A549 (cell line): ENCODE measurements at regions not wholly inside any gene's neighbourhood (a gene's known extent, or its start where the extent isn't known, plus 50 kb on each side); places are given as distances from the start of the nearest gene placed in this dataset.

ENCODE experiments used
- ATAC-seq, 2 experiments: fragments of 200-7000 bp in 1 of 2; fragments of >200 bp in 1 of 2; cut with Nextera tagmentation in 1 of 2; cut with Tn5 transposase in 1 of 2; 3 replicates each; pipeline versions ENCODE4 v1.8.0 to v1.9.1; 2018 to 2020; ENCODE audit warnings: mild to moderate bottlenecking in 1 of 2, moderate library complexity in 1 of 2
- CTCF ChIA-PET: fragments of 300-600 bp; sonication (Branson Sonifier 250); formaldehyde crosslinking; extraction: SDS; loops from one replicate; lab custom pipeline; 2021; ENCODE audit warnings: antibody characterized with exemption, inconsistent platforms; lab: Yijun Ruan, JAX
- POLR2A ChIA-PET: fragments of 350-600 bp; formaldehyde crosslinking; extraction: SDS; loops from one replicate; lab custom pipeline; 2021; ENCODE audit warnings: antibody characterized with exemption, inconsistent platforms; lab: Yijun Ruan, JAX
- DNase-seq, 2 experiments: peaks; one replicate each; pipeline versions ENCODE4 v3.0.0 to v3.0.0-alpha.2; 2011 to 2016; ENCODE audit warnings: low read depth in 1 of 2, low spot score in 1 of 2
- FAIRE-seq: peaks from 2 replicates; lab custom pipeline; 2011; peaks lifted over from hg19 to GRCh38; lab: Jason Lieb, UNC
- H3K27ac ChIP-seq, 2 experiments: fragments of >200 bp; sonication (Bioruptor Twin); formaldehyde crosslinking; 3 replicates each; pipeline ENCODE4 v1.5.1; 2016 to 2017
- H3K4me1 ChIP-seq: fragments of >200 bp; sonication (Bioruptor Twin); formaldehyde crosslinking; 3 replicates; pipeline ENCODE4 v1.6.1; 2016
- H3K4me2 ChIP-seq: fragments of >200 bp; sonication (Bioruptor Twin); formaldehyde crosslinking; 3 replicates; pipeline ENCODE4 v1.6.1; 2016
- H3K4me3 ChIP-seq: fragments of >200 bp; sonication (Bioruptor Twin); formaldehyde crosslinking; 3 replicates; pipeline ENCODE4 v1.5.1; 2016
- H3K9me3 ChIP-seq: fragments of >200 bp; sonication (Bioruptor Twin); formaldehyde crosslinking; 3 replicates; pipeline ENCODE4 v1.6.1; 2016
- ATOH8 ChIP-seq: fragments of 250-450 bp; sonication (Bioruptor Pico); IDR thresholded peaks from 2 replicates; pipeline ENCODE4 v1.5.0; 2020; ENCODE audit warnings: low read depth, mild to moderate bottlenecking, moderate library complexity
- CBX8 ChIP-seq: fragments of 200-600 bp; sonication (generic); IDR thresholded peaks from 2 replicates; pipeline ENCODE4 v1.6.1; 2016
- EHF ChIP-seq: fragments of 250-450 bp; sonication (Bioruptor Pico); IDR thresholded peaks from 2 replicates; pipeline ENCODE4 v1.5.0; 2020; ENCODE audit warnings: mild to moderate bottlenecking
- MAFK ChIP-seq: fragments of 450-650 bp; IDR thresholded peaks from 2 replicates; pipeline ENCODE4 v1.6.1; 2014; ENCODE audit not compliant: partially characterized antibody
- MAZ ChIP-seq: fragments of 150-350 bp; IDR thresholded peaks from 2 replicates; pipeline ENCODE4 v1.6.1; 2014; ENCODE audit warnings: antibody characterized with exemption, low read depth, low read length, borderline replicate concordance
- POLR2A ChIP-seq: IDR thresholded peaks from 2 replicates; pipeline ENCODE4 v1.6.1; 2012; ENCODE audit warnings: mild to moderate bottlenecking, low read length
- RNF2 ChIP-seq: fragments of 200-600 bp; sonication (generic); IDR thresholded peaks from 2 replicates; pipeline ENCODE4 v1.6.1; 2016; ENCODE audit warnings: low read depth, mild to moderate bottlenecking, antibody characterized with exemption, moderate library complexity, borderline replicate concordance
- TFCP2L1 ChIP-seq: fragments of 250-450 bp; sonication (Bioruptor Pico); IDR thresholded peaks from 2 replicates; pipeline ENCODE4 v1.5.0; 2021; ENCODE audit warnings: mild to moderate bottlenecking
- ZFP36 ChIP-seq: fragments of 450-650 bp; IDR thresholded peaks from 2 replicates; pipeline ENCODE4 v1.6.1; 2014; ENCODE audit warnings: borderline replicate concordance; ENCODE audit not compliant: partially characterized antibody
- WGBS: methylation state at CpG from one replicate; pipeline ENCODE4 v1.1.6; 2017; ENCODE audit errors: missing lambda C conversion rate; 5-methylcytosine and 5-hydroxymethylcytosine counted together

GRCh38 chr21:29481081-29481480, 182.4 kb downstream of the BACH1 start:
- Histone ChIP-seq H3K4me1 (no peaks in the 10 kb centered on the region), H3K27ac (no peak overlapping the region), H3K4me2 (no peak overlapping the region), H3K9me3 (no peaks in the 10 kb centered on the region), H3K4me3 (no peak overlapping the region)
- ATAC-seq (no peak), DNase-seq (no peak), FAIRE-seq (no peak)
- ChIA-PET POLR2A (no interaction called here), CTCF (no interaction called here)
- WGBS = 73% methylated on average over 5 of the region's 5 CpGs
- TF ChIP-seq CBX8 = no peak
- TF ChIP-seq ZFP36 = no peak
- TF ChIP-seq POLR2A = no peak
- TF ChIP-seq MAFK = no peak
- no peak for TF ChIP-seq EHF

DNA sequence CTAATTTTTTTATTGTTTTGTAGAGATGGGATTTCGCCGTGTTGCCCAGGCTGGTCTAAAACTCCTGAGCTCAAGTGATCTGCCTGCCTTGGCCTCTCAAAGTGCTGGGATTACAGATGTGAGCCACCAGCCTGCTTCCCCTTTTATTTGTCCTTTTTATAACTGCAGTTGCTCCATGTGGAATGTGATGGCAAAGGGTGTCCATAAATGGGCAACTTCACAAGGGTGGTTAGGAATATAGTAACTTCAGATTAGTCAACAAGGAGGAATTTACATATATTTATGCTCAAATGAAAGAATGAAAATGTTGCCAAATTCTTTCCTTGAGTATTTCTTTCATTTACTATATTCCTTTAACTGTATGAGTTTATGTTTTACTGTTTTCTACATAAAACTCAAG, 182.9 kb downstream of the BACH1 start:
- Histone ChIP-seq H3K4me1 (no peaks in the 10 kb centered on the region), H3K4me2 (no peak overlapping the region), H3K27ac (no peak overlapping the region), H3K9me3 (no peaks in the 10 kb centered on the region), H3K4me3 (no peak overlapping the region)
- CTCF ChIA-PET = no interaction called here
- DNase-seq (no peak), FAIRE-seq (no peak), ATAC-seq (no peak)
- POLR2A ChIA-PET = no interaction called here
- WGBS = 50% methylated on average over 2 of the region's 2 CpGs
- TF ChIP-seq ATOH8 (CRISPR knock-in tag) (no peak), TFCP2L1 (CRISPR knock-in tag) (no peak), MAZ (no peak)

GRCh38 chr21:29486306-29486807, 187.6 kb downstream of the BACH1 start:
- TF ChIP-seq MAFK = peak; percentile 41
- no peak for TF ChIP-seq RNF2
- TF ChIP-seq, all 56 proteins: peak for 1
- ChIA-PET CTCF (interaction anchor here (2.5 kb wide), 1 partner anchor 10 kb away, joined by 8 read pairs; no protein-coding TSS in a partner anchor), POLR2A (no interaction called here)
- no peak for ATAC-seq
- H3K4me3 ChIP-seq = no peak overlapping the region
- H3K27ac ChIP-seq = no peak overlapping the region
- no peak for DNase-seq
- no peaks in the 10 kb centered on the region for H3K9me3 ChIP-seq
- no peaks in the 10 kb centered on the region for H3K4me1 ChIP-seq
- no peak overlapping the region for H3K4me2 ChIP-seq
- FAIRE-seq = no peak
